Esophagus muscularis mucosa (tissue), 3 donors: ENCODE measurements at regions not wholly inside any gene's neighbourhood (a gene's known extent, or its start where the extent isn't known, plus 50 kb on each side); places are given as distances from the start of the nearest gene placed in this dataset.

Source experiments
- POLR2A ChIP-seq: fragments of 450-650 bp; IDR thresholded peaks from one replicate; pipeline ENCODE4 v1.6.1; 2017; ENCODE audit warnings: antibody characterized with exemption, moderate library complexity, mild to moderate bottlenecking, low read depth
- POLR2AphosphoS5 ChIP-seq, 2 donors: sonication (generic); formaldehyde crosslinking; IDR thresholded peaks; one replicate each; pipeline ENCODE4 v1.6.1; 2017; ENCODE audit warnings: antibody characterized with exemption in 2 of 2
- TF ChIP-seq, protein P1 (sequence below), 3 experiments: fragments of 200-600 bp in 2 of 3; fragments of 450-650 bp in 1 of 3; sonication (generic) in 2 of 3; IDR thresholded peaks; one replicate each; pipeline ENCODE4 v1.5.1; 2017 to 2019; ENCODE audit warnings: antibody characterized with exemption in 3 of 3, mild to moderate bottlenecking in 2 of 3, moderate library complexity in 1 of 3

DNA sequence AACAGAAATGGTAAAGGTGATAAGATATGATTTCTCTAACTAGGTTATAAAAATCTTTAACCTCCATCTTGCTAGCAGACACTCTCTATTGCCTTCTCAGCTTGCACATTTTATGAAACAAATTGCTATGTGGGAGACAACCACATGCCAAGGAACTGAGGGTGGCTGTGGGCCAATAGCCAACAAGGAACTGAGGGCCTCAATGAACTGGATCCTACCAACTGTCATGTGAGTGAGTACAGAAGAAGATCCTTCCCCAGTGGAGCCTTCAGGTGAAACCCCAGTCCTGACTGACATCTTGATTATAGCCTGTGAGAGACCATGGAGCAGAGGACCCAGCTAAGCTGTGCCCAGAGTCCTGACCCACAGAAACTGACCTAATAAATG lies 129.2 kb upstream of the LRIG1 start:
- TF ChIP-seq, protein P1, sequence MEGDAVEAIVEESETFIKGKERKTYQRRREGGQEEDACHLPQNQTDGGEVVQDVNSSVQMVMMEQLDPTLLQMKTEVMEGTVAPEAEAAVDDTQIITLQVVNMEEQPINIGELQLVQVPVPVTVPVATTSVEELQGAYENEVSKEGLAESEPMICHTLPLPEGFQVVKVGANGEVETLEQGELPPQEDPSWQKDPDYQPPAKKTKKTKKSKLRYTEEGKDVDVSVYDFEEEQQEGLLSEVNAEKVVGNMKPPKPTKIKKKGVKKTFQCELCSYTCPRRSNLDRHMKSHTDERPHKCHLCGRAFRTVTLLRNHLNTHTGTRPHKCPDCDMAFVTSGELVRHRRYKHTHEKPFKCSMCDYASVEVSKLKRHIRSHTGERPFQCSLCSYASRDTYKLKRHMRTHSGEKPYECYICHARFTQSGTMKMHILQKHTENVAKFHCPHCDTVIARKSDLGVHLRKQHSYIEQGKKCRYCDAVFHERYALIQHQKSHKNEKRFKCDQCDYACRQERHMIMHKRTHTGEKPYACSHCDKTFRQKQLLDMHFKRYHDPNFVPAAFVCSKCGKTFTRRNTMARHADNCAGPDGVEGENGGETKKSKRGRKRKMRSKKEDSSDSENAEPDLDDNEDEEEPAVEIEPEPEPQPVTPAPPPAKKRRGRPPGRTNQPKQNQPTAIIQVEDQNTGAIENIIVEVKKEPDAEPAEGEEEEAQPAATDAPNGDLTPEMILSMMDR (IDR thresholded peaks at IDR 0.05), result no peak
- no peak for TF ChIP-seq POLR2A
- TF ChIP-seq POLR2AphosphoS5 (IDR thresholded peaks at IDR 0.05), result no peak
